ENCODE measurements at regions not wholly inside any gene's neighbourhood (a gene's known extent, or its start where the extent isn't known, plus 50 kb on each side); places are given as distances from the start of the nearest gene placed in this dataset.
"Not testable (repeated sequence)": the region's sequence is repeated elsewhere in the genome, so short reads cannot be mapped to it uniquely, and the experiment has no call there.

GRCh38 chr14:47949006-47949405, 273.6 kb upstream of the MDGA2 start:
- no peak for DNase-seq

DNA sequence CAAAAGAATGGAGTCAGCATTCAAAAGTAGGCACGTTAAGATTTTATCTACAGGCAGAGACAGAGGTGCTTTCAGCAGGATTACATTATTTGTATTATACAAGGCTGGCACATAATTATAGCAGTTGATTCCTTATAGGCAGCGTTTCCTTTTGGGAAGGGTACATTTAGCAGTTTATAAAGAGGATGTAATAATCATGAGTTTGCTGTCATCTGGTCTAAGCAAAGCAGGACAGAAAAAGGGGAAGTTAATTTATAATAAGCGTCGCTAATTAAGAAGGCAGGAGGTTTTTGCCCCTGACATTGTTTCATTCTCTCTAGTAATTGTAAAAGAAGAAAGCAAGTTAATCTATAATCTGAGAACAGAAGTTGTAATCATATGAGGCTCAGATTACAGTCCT, 259.9 kb upstream of the MDGA2 start:
- no peak for DNase-seq

GRCh38 chr14:47929334-47929733, 253.9 kb upstream of the MDGA2 start:
- DNase-seq = no peak

DNA sequence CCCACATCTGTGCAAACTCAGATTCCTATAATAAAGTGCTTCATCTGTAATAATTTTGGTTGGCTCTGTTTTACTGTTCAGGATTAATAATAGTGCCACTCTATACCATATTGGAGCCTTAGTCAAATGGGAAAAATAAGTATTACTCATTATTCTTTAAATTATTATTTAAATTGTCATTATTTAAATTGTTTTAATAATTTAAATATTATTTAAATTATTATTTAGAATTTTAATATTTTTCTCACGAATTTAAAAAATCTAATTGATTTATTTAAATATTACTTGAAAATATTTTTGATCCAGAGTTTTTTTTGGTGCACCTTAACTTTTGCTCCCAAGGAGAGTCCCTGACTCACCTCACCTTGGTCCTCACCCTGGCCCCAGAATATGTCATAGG, 245.7 kb upstream of the MDGA2 start:
- no peak for DNase-seq

- no peak for DNase-seq
These were observed 244.6 kb upstream of the MDGA2 start for GRCh38 chr14:47919997-47920396.

- DNase-seq = no peak
These were observed 244.0 kb upstream of the MDGA2 start for GRCh38 chr14:47919334-47919846.

DNA sequence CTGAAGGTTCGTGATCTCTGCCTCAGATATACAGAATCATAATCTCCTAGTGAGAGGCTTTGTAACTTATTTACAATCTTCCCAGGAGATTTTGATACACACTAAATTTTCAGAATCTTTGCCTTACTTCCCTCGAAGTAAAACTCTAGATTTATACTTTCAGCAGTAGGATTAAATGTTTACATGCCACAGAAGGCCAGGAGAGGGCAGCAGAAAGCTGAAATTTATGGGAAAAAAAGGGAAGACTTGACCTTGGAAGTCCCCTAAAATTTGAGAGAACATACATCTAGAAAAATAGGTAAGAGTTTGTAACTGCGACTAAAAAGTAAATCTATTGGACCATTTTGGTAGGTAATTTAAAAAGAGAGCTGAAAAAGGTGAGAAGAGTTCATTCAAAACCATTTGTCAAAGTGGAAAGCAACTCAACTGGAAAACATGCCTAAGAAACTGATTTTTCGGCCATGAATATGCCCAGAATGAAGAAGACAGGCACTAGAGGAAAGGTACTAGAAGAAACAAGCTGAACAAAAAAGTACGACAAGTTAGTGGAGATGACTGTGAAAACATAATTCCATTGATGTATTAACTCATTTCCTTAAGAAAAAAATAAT, 242.0 kb upstream of the MDGA2 start:
- DNase-seq = no peak

DNA sequence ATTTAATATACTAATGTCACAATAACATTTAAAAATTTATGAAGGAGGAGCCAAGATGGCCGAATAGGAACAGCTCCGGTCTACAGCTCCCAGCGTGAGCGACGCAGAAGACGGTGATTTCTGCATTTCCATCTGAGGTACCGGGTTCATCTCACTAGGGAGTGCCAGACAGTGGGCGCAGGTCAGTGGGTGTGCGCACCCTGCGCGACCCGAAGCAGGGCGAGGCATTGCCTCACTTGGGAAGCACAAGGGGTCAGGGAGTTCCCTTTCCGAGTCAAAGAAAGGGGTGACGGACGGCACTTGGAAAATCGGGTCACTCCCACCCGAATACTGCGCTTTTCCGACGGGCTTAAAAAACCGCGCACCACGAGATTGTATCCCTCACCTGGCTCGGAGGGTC, 225.7 kb upstream of the MDGA2 start:
- not testable (repeated sequence) for DNase-seq

DNA sequence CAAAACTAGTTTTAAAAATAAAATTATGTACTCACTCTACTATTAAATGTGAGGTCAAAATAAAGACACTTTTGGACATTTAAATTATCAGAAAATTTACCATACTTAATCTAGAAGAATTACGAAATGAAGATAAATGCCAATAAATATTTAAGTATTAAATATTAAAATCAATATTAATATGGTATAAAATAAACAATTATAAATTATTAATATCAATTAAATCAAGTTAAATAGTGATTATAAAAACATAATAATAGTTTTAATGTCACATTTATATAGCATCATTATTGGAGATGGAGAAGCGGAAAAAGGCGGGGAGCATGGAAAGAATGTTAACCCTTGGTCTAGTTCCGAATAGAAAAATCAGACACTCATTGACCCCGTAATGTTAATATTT, 224.3 kb upstream of the MDGA2 start:
- no peak for DNase-seq

DNA sequence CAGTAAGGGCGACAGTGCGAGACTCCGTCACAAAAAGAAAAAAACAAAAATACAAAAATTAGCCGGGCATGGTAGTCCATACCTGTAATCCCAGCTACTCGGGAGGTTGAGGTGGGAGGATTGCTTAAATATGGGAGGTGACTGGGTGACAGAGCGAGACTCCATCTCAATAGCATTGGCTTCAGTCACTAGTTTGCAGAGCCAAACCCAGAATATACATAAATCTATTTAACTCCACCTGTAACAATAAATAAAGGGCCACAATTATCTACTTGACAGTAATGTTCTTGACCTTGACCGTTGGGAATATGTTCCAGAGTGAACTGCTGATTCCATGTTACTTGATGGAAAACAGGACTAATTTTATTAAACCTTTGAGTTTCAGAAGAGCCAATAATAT, 198.9 kb upstream of the MDGA2 start:
- no peak for DNase-seq

GRCh38 chr14:47872588-47872987, 197.2 kb upstream of the MDGA2 start:
- no peak for DNase-seq

GRCh38 chr14:47863441-47863840, 188.0 kb upstream of the MDGA2 start:
- DNase-seq = no peak

DNA sequence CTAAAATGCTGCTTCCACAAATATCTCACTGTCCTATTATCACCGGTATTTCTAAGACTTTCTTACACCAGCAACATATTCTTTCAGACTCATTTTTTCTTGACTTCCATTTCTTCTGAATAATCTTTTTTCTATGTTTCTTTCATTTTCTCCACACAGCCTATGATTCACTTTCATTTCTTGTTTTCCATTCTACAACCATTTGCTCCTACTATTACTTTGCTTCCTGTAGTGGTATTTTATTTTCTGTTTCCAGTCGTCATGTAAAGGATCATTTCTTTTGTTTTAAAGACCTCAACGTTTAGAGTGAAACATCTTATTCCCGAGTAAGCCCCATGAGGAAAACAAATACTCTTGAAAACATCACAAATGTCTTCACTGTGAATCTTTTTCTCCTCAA, 182.2 kb upstream of the MDGA2 start:
- no peak for DNase-seq

- no peak for DNase-seq
These were observed 176.9 kb upstream of the MDGA2 start for GRCh38 chr14:47852278-47852677.

DNA sequence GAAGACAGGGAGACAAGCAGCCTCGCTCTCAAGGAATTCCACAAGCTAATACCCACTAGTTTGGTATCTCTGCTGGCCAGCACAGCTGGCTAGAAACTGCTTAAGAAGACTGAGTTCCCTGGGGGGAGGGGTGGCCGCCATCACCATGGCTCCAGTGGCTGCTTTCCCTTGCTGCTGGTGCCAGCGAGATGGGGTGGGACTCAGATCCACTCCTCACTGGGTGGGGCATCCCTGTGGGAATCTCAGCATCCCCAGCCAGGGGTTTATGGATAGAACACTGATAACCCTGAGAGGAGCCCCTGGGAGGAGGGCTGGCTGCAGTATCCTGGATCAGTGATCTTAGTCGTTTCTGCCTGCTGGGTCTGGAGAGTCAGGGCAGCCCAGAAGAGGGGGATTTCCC, 170.6 kb upstream of the MDGA2 start:
- DNase-seq = no peak

DNA sequence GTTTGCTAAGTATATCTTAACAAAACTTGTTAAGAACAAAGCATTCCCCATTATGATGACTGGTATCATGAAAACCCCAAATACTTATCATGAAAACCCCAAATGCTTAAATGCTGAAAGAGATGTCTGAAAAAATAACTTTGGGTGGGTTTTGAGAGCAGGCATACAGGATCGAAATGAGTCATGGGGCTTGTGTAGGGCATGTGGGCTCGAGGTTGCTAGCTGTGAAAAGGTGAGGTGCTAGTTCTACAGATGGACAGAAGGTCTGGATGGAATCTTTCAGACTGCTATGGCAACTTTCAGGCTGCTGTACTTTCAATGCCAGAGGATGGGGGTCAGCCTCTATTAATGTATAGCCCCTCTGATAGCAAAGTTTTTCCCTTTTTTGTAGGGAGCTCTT, 167.8 kb upstream of the MDGA2 start:
- DNase-seq = no peak

DNA sequence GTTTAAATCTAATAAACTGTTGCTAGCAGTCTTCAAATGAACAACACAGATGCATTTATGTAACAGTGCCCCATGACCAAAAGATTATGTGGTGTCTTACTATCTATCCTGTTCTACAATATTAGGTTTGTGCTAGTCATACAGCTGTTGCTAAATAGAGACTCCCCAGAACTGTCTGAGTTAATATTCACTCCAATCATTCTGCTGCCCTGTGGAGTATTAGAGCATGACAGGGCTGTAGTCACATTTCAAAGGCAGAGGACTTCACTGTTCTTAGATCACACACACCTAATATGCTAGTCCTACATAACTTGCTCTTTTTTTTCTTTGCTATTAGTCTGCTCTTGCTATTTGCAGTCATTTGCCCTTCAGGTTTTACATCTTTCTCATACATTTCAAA, 157.6 kb upstream of the MDGA2 start:
- DNase-seq = no peak

GRCh38 chr14:47826809-47827208, 151.4 kb upstream of the MDGA2 start:
- DNase-seq = no peak

DNA sequence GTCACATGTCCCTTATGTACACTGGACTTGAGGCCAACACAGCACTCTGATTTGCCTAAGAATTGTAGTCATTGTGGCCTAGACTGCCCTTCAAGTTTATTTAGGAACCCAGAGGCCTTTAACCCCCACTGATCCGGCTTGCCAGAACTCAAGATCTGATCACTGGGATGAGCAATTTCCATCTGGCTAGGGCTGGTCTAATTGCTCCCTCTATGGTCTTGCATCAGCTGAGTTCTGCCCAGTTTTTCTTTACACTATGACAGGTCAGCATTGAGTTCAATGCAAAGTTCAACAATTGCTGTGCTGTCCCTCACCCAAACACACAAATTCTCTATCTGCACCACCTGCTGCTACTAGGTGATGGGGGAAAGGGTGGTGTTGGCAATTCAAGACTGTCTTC, 146.9 kb upstream of the MDGA2 start:
- DNase-seq = no peak

DNA sequence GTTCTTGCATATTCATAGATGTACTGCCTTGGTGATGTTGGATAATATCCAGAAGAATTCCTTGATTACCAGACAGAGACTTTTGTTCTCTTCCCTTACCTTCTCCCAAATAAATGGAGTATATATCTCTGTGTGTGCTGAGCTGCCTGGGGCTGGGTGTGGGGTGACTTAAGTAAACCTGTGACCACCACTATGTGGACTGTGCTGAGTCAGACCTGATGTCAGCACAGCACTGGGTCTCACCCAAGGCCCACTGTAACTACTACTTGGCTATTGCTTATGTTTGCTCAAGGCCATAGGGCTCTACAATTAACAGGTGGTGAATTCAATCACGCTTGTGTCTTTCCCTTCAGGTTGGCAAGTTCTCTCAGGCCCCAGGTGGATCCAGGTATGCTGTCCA, 145.7 kb upstream of the MDGA2 start:
- DNase-seq = no peak

GRCh38 chr14:47790477-47790876, 115.1 kb upstream of the MDGA2 start:
- DNase-seq = no peak

- no peak for DNase-seq
These were observed 109.7 kb upstream of the MDGA2 start for GRCh38 chr14:47785058-47785457.

- DNase-seq = no peak
These were observed 103.2 kb upstream of the MDGA2 start for GRCh38 chr14:47778631-47779030.

GRCh38 chr14:47772652-47773051, 97.2 kb upstream of the MDGA2 start:
- no peak for DNase-seq

GRCh38 chr14:47763188-47763854, 87.9 kb upstream of the MDGA2 start:
- no peak for DNase-seq

Measured in KG1 (cell line).